NCI-H774 (cell line): ENCODE measurements at regions not wholly inside any gene's neighbourhood (a gene's known extent, or its start where the extent isn't known, plus 50 kb on each side); places are given as distances from the start of the nearest gene placed in this dataset.
"Not testable (repeated sequence)": the region's sequence is repeated elsewhere in the genome, so short reads cannot be mapped to it uniquely, and the experiment has no call there.

Experiments used
- DNase-seq: peaks from one replicate; lab custom pipeline; 2025; lab: John Stamatoyannopoulos, UW

GRCh38 chr4:52372747-52373146 is 286.4 kb downstream of the USP46 start:
- DNase-seq: no peak

- no peak for DNase-seq
Measured at GRCh38 chr4:52373650-52374049, 285.5 kb downstream of the USP46 start.

- DNase-seq: no peak
Measured at GRCh38 chr4:52374877-52375276, 284.2 kb downstream of the USP46 start.

- DNase-seq: peak; percentile 43
Measured at GRCh38 chr4:52376132-52376704, 282.9 kb downstream of the USP46 start.

GRCh38 chr4:52377563-52377962 is 281.5 kb downstream of the USP46 start:
- DNase-seq: no peak

GRCh38 chr4:52407545-52407944 is 251.6 kb downstream of the USP46 start:
- no peak for DNase-seq

- DNase-seq: no peak
Measured at GRCh38 chr4:52408032-52408431, 251.1 kb downstream of the USP46 start.

GRCh38 chr4:52408471-52408870 is 250.6 kb downstream of the USP46 start:
- DNase-seq: no peak

GRCh38 chr4:52409766-52410165 is 249.3 kb downstream of the USP46 start:
- not testable (repeated sequence) for DNase-seq

GRCh38 chr4:52410971-52411370 is 248.1 kb downstream of the USP46 start:
- DNase-seq: no peak

GRCh38 chr4:52420330-52420729 is 238.8 kb downstream of the USP46 start:
- no peak for DNase-seq

- DNase-seq: no peak
Measured at GRCh38 chr4:52421811-52422213, 237.3 kb downstream of the USP46 start.

- DNase-seq: no peak
Measured at GRCh38 chr4:52423967-52424366, 235.1 kb downstream of the USP46 start.

- peak; percentile 40 for DNase-seq
Measured at GRCh38 chr4:52425751-52426326, 233.3 kb downstream of the USP46 start.

GRCh38 chr4:52431410-52431809 is 227.7 kb downstream of the USP46 start:
- no peak for DNase-seq

GRCh38 chr4:52431869-52432268 is 227.2 kb downstream of the USP46 start:
- no peak for DNase-seq

- DNase-seq: not testable (repeated sequence)
Measured at GRCh38 chr4:52442524-52442923, 216.6 kb downstream of the USP46 start.

- no peak for DNase-seq
Measured at GRCh38 chr4:52472444-52472843, 186.7 kb downstream of the USP46 start.

- DNase-seq: no peak
Measured at GRCh38 chr4:52477191-52477780, 181.8 kb downstream of the USP46 start.

- no peak for DNase-seq
Measured at GRCh38 chr4:52483186-52483890, 175.8 kb downstream of the USP46 start.

GRCh38 chr4:52507774-52508173 is 151.3 kb downstream of the USP46 start:
- no peak for DNase-seq

GRCh38 chr4:52510939-52511565 is 148.0 kb downstream of the USP46 start:
- DNase-seq: no peak

GRCh38 chr4:52511825-52512224 is 147.3 kb downstream of the USP46 start:
- no peak for DNase-seq
